OCI-LY7 (cell line): ENCODE measurements at regions not wholly inside any gene's neighbourhood (a gene's known extent, or its start where the extent isn't known, plus 50 kb on each side); places are given as distances from the start of the nearest gene placed in this dataset.

ENCODE experiments used
- BruUV-seq: library from RNA; stranded (reverse); fragments of 400-500 nt; replicated peaks from 2 replicates; lab custom pipeline; 2021; lab: Mats Ljungman, UMichigan
- CTCF ChIA-PET: fragments of 300-600 bp; sonication (Branson Sonifier 250); formaldehyde crosslinking; loops from one replicate; lab custom pipeline; 2022; ENCODE audit warnings: antibody characterized with exemption; ENCODE audit not compliant: unreplicated experiment; lab: Charles Lee
- POLR2A ChIA-PET: fragments of 300-600 bp; sonication (Branson Sonifier 250); formaldehyde crosslinking; loops from one replicate; lab custom pipeline; 2022; ENCODE audit warnings: antibody characterized with exemption; lab: Charles Lee
- DNase-seq: peaks from one replicate; pipeline ENCODE4 v3.0.0-alpha.2; 2015; ENCODE audit warnings: low spot score
- H2AFZ ChIP-seq: fragments of 200-600 bp; sonication (generic), shearing (Covaris generic); 2 replicates; pipeline ENCODE4 v1.6.1; 2014; ENCODE audit warnings: mild to moderate bottlenecking, antibody characterized with exemption, low read length, moderate library complexity
- H3K27ac ChIP-seq: fragments of 200-600 bp; sonication (generic); 2 replicates; pipeline ENCODE4 v1.5.1; 2014; ENCODE audit warnings: mixed run types, low read depth, mild to moderate bottlenecking, moderate library complexity, low read length, inconsistent platforms; ENCODE audit not compliant: poor library complexity, severe bottlenecking
- H3K36me3 ChIP-seq: fragments of 200-600 bp; sonication (generic); 2 replicates; pipeline ENCODE4 v1.6.1; 2014; ENCODE audit warnings: mild to moderate bottlenecking, antibody characterized with exemption, low read length, moderate library complexity, mixed read lengths; ENCODE audit not compliant: insufficient read depth
- H3K4me1 ChIP-seq: fragments of 200-600 bp; sonication (generic); 2 replicates; pipeline ENCODE4 v1.5.1; 2014; ENCODE audit warnings: mild to moderate bottlenecking, low read length; ENCODE audit not compliant: insufficient read depth, poor library complexity, severe bottlenecking
- H3K4me2 ChIP-seq: fragments of 200-600 bp; sonication (generic); 2 replicates; pipeline ENCODE4 v1.6.1; 2014; ENCODE audit warnings: mild to moderate bottlenecking, low read length
- H3K4me3 ChIP-seq: fragments of 200-600 bp; sonication (generic); 2 replicates; pipeline ENCODE4 v1.5.1; 2014; ENCODE audit warnings: mild to moderate bottlenecking, low read depth, low read length; ENCODE audit not compliant: poor library complexity, severe bottlenecking
- H3K79me2 ChIP-seq: fragments of 200-600 bp; sonication (generic); 2 replicates; pipeline ENCODE4 v1.6.1; 2016; ENCODE audit warnings: low read depth, mild to moderate bottlenecking, low read length, moderate library complexity, mixed read lengths; ENCODE audit not compliant: insufficient read depth
- H3K9me2 ChIP-seq: fragments of 200-600 bp; sonication (generic); 2 replicates; pipeline ENCODE4 v1.6.1; 2016; ENCODE audit warnings: mild to moderate bottlenecking, low read length, mixed read lengths; ENCODE audit not compliant: insufficient read depth
- H3K9me3 ChIP-seq: fragments of 200-600 bp; sonication (generic); 2 replicates; pipeline ENCODE4 v1.6.1; 2014; ENCODE audit warnings: mild to moderate bottlenecking, mixed run types, low read length, mixed read lengths
- H4K20me1 ChIP-seq: fragments of 200-600 bp; sonication (generic); 2 replicates; pipeline ENCODE4 v1.6.1; 2014; ENCODE audit warnings: mild to moderate bottlenecking, antibody characterized with exemption, low read length, moderate library complexity, mixed read lengths; ENCODE audit not compliant: insufficient read depth
- EZH2phosphoT487 ChIP-seq: fragments of 200-600 bp; sonication (generic); IDR thresholded peaks from 2 replicates; pipeline ENCODE4 v1.6.1; 2018; ENCODE audit warnings: low read depth, borderline replicate concordance, mild to moderate bottlenecking, mixed run types, antibody characterized with exemption, low read length, moderate library complexity, mixed read lengths
- intact Hi-C: fragments of 100-400 bp; cut with micrococcal nuclease; formaldehyde crosslinking; loops from one replicate; pipeline ENCODE4 v1.10.0; 2022; ENCODE audit not compliant: unreplicated experiment
- TF ChIP-seq, protein P1 (sequence below): fragments of 200-600 bp; sonication (generic); conservative IDR thresholded peaks from 2 replicates; pipeline ENCODE4 v1.5.1; 2014; ENCODE audit warnings: mild to moderate bottlenecking, antibody characterized with exemption, low read length, moderate library complexity, mixed read lengths

DNA sequence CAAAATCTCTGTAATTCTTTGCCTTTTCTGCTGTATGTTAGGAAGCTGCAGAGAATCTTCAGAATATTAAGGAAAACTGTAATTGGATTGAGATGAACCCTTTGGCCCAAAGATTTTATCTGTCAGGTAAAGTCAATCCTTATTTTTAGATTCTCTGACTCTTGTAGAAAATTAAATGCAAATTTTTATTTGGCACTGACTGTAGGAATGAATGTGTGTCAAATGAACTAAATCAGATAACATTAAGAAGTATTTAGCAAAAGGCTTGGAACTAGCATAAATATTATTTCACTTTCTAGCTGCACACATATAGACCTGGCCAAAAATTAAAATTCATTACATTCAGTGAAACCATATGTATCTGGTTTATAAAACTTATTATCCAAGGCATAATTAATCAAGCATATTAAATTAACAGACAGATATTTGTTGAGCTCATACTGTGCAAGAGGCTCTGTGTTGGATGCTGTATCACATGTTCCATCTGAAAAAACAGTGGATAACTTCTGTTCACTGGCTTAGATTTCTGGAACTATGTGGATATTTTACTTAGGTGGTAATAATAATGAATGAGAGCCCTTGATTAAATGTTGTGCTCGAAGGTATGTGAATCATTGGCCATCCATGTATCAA, 124.8 kb downstream of the HDGFL1 start:
- CTCF ChIA-PET: no interaction called here
- TF ChIP-seq, protein P1, sequence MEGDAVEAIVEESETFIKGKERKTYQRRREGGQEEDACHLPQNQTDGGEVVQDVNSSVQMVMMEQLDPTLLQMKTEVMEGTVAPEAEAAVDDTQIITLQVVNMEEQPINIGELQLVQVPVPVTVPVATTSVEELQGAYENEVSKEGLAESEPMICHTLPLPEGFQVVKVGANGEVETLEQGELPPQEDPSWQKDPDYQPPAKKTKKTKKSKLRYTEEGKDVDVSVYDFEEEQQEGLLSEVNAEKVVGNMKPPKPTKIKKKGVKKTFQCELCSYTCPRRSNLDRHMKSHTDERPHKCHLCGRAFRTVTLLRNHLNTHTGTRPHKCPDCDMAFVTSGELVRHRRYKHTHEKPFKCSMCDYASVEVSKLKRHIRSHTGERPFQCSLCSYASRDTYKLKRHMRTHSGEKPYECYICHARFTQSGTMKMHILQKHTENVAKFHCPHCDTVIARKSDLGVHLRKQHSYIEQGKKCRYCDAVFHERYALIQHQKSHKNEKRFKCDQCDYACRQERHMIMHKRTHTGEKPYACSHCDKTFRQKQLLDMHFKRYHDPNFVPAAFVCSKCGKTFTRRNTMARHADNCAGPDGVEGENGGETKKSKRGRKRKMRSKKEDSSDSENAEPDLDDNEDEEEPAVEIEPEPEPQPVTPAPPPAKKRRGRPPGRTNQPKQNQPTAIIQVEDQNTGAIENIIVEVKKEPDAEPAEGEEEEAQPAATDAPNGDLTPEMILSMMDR: no peak
- no peak for TF ChIP-seq EZH2phosphoT487
- Histone ChIP-seq H2AFZ (no peak overlapping the region), H3K4me1 (no peaks in the 10 kb centered on the region), H3K9me3 (no peaks in the 10 kb centered on the region), H4K20me1 (no peaks in the 10 kb centered on the region), H3K27ac (no peak overlapping the region), H3K36me3 (no peaks in the 10 kb centered on the region), H3K9me2 (no peaks in the 10 kb centered on the region), H3K4me2 (no peak overlapping the region), H3K4me3 (no peak overlapping the region), H3K79me2 (no peaks in the 10 kb centered on the region)
- DNase-seq: no peak
- intact Hi-C loops: no loop called here
- BruUV-seq: no TSS peak
- POLR2A ChIA-PET: no interaction called here

DNA sequence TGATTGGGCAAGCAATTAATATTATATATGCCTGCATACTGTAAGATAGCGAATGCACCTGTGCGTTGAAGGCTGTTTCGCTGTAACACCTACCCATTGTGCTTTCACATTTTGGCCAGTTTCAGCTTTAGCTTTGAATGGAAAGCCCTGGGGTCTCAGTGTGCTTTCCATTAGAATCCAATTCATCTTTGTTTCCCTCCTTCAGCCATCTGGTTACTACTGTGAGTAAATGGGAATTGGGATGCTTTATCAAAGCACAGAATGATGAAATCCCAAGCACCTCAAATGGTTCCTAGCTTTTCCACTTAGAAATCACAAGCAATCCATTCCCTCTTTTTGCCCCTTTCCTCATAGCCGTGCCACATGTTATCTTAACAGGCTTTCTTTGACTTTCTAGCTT, 127.1 kb downstream of the HDGFL1 start:
- Histone ChIP-seq H3K9me2 (no peaks in the 10 kb centered on the region), H4K20me1 (no peaks in the 10 kb centered on the region), H3K4me2 (no peak overlapping the region), H2AFZ (no peak overlapping the region), H3K27ac (no peak overlapping the region), H3K4me3 (no peak overlapping the region), H3K36me3 (no peaks in the 10 kb centered on the region), H3K79me2 (no peaks in the 10 kb centered on the region), H3K4me1 (no peaks in the 10 kb centered on the region), H3K9me3 (no peaks in the 10 kb centered on the region)
- TF ChIP-seq EZH2phosphoT487: no peak
- TF ChIP-seq, protein P1: no peak
- intact Hi-C loops: no loop called here
- CTCF ChIA-PET: no interaction called here
- DNase-seq: no peak
- BruUV-seq: no TSS peak
- POLR2A ChIA-PET: interaction anchor here (1.0 kb wide), 1 partner anchor 9 kb away, joined by 3 read pairs; no protein-coding TSS in a partner anchor

DNA sequence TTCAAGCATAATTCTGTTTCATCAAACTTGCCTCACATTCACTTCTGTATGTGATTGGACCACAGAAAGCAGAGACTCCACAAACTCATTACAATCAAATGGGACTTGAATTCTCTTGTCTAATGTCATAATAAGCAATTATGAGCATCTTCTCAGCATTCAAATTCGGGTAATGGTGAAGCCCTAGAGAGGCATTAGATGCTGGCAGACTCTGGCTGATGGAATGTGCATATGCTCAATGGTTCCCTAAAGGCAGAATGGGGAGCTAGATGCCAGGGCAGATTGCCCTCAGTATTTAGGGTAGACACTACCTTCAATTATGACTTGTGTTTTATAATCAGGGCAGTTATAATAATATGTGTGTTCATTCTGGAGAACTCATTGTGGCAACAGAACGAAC, 127.9 kb downstream of the HDGFL1 start:
- Histone ChIP-seq H3K36me3 (no peaks in the 10 kb centered on the region), H2AFZ (no peak overlapping the region), H3K9me3 (no peaks in the 10 kb centered on the region), H3K9me2 (no peaks in the 10 kb centered on the region), H3K4me3 (no peak overlapping the region), H3K79me2 (no peaks in the 10 kb centered on the region), H3K4me2 (no peak overlapping the region), H3K27ac (no peak overlapping the region), H3K4me1 (no peaks in the 10 kb centered on the region), H4K20me1 (no peaks in the 10 kb centered on the region)
- intact Hi-C loops: no loop called here
- TF ChIP-seq, protein P1: no peak
- no peak for TF ChIP-seq EZH2phosphoT487
- no peak for DNase-seq
- BruUV-seq: no TSS peak
- CTCF ChIA-PET: no interaction called here
- POLR2A ChIA-PET: no interaction called here
